NCI-H2196 (cell line): ENCODE measurements at regions not wholly inside any gene's neighbourhood (a gene's known extent, or its start where the extent isn't known, plus 50 kb on each side); places are given as distances from the start of the nearest gene placed in this dataset.

Experiments used
- DNase-seq: peaks from one replicate; lab custom pipeline; 2025; ENCODE audit not compliant: unreplicated experiment; lab: John Stamatoyannopoulos, UW

DNA sequence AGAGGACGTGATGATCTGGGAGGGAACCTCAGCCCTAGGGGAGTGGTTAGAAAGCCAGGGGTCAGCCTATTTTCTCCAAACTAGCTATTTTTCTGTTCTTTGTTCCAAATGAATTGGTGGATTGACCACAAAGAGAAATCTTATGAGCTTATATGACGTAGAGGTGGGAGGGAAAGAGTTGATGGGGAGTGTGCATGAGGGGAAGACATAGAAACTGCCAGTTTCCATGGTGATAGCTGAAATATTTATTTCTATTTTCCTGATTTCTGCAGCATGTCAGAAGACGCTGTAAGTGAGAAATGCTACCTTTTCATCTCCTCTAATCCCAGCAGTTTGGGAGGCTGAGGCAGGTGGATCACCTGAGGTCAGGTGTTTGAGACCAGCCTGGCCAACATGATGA lies 51.4 kb upstream of the CISTR start:
- no peak for DNase-seq

DNA sequence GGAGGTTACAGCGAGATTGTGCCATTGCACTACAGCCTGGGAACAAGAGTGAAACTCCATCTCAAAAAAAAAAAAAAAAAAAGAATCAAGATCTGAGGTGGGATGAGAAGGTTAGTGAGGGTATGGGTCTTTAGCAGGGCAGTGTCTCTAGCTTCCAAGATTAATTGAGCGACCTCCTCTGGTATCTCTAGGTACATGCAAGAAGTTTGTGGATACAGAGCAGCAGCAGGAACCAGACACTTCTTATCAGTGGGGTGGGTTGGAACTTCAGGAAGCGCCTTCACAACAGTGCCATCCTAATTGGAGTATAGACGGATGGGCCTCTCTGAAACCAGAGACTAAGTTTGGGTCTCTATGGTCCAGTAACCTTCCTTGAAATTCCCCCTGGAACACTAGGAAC lies 51.9 kb upstream of the CISTR start:
- DNase-seq, result no peak

GRCh38 chr12:53804429-53804828 lies 52.6 kb upstream of the CISTR start:
- no peak for DNase-seq

- DNase-seq, result no peak
Measured at GRCh38 chr12:53805067-53805466, 53.3 kb upstream of the CISTR start.

DNA sequence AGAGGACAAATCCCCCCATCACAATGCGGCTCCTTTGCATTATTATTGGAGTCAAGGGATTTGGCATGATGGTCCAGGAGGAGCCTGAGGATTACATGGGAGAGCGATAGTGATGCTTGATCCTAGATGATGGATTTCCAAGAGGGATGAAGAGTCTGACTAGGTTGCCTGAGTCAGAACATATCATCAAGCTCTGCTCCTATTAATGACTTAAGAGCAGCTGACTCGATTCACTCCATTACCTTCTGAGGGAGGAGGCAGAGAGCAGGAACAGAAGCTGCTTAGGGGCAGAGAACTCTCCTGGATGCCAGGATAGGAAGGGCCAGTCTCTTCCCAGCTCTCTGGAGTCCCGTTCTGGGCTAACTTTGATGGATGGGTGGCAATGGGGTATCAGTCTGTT lies 54.0 kb upstream of the CISTR start:
- no peak for DNase-seq

- DNase-seq, result no peak
Measured at GRCh38 chr12:53806721-53807120, 54.9 kb upstream of the CISTR start.

DNA sequence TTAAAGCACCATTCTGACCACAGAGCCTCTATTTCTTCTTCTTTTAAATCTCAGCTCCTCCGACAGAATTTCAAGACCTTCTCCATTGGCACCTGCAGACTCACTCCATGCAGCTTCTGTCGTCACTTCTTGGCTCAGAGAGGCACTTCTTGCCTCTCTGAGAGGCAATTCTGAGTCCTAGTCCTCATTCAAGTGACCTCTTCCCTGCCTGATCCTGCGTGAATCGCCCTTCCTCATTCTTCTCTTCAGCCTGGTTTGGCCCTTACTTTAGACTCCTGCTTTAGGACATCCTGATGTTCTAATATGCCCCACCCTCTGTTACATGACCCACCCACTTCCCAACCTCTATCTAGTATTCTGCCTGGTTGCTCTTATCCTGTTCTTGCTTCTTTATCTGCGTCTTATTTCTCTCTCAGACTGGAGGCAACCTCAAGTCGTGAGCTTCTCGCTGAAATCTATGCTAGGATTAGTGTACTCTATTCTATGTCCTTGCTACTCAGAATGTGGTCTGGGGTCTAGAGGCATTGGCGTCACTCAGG lies 55.6 kb upstream of the CISTR start:
- no peak for DNase-seq

- DNase-seq, result no peak
Measured at GRCh38 chr12:53808023-53808705, 56.4 kb upstream of the CISTR start.

- no peak for DNase-seq
Measured at GRCh38 chr12:53809005-53809404, 57.2 kb upstream of the CISTR start.

DNA sequence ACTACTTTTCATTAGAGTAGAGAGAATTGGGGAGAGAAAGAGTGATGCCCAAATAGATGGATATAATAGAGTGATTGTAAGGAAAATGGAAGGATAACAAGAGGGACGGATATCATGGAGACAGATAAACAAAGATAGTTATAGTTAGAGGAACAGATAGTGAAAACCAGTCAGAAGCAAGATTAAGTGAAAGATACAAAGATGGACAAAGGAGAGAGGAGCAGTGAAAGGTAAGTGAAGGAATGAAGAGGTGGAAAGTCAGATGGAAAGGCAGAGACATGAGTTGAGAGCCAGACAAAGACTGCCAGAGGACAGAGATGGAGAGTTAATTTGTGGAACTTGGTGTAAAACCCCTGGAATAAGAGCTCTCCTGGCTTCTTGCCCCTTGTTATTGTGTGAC lies 59.2 kb upstream of the CISTR start:
- DNase-seq, result no peak

DNA sequence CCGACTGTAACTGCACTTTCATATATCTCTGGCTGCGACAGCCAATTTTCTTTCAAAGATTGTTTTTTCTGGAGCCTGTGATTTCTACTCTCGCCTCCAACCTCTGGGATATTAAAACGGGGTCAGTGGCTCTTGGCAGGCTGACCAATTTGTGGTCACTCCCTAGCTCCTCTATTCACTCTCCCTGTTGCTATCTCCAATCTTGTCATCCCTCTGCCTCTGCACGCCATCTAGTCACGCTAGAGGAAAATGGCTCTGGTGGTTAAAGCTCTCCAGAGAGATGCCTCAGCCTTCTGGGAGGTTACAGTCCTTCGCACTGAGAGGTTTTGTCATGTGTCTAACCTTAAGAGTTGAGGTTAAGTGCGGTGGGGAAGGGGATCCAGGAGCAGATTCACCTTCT lies 59.8 kb upstream of the CISTR start:
- DNase-seq, result no peak

- DNase-seq, result no peak
Measured at GRCh38 chr12:53816360-53817020, 64.7 kb upstream of the CISTR start.

DNA sequence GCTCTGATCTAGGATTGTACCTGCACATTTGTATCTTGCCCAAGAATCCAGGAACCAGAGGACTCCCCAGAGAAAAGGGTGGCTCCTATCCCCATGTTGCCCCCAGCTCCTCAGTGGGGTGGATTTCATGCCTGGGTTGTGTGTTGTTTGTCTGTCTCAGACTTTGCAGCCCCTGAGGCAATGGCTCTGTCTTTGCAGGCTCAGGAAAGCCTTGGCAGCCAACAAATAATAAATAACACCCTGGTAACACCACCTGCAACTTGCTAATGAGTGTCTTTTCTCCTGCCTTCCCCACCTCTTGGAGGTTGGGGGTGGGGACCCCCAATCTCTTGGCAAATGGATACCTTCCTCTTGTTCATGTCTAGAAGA lies 65.2 kb upstream of the CISTR start:
- no peak for DNase-seq

DNA sequence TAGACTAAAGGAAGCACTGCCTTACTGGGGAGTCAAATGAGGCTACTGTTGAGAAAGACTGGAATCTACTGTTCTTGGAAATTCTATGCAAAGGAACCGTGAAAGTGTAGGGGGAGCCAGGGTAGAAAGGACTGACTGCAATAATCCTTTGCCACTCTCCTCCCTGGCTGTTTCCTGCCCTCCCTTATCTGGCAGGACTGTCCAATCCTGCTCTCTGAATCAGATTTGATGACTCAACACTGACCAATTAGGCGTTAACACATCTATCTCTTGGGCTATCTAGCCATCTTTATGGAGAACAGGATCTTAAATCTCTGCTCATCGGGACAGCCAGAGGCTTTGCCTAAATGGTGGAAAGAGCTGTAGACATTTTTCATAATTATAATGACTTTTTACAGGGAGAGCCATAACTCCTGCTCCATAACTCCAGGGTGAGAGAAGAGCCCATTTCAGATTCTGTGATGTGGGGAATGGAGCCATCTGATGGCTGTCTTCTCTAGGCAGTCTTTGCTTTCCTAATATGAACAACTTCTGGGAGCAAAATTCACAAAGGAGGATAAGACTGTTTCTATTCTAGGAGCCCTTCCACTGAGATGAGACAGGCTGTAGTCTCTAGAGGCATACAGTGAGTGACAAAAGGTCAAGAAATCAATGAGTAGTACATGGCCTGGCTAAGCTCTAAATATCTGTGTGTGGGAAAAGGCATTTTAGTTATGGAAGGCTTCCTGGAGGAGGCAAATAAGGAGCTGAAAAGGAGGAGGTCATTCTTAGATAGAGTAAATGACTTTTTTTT lies 68.9 kb upstream of the CISTR start:
- no peak for DNase-seq

- DNase-seq, result no peak
Measured at GRCh38 chr12:53824001-53824712, 72.4 kb upstream of the CISTR start.

DNA sequence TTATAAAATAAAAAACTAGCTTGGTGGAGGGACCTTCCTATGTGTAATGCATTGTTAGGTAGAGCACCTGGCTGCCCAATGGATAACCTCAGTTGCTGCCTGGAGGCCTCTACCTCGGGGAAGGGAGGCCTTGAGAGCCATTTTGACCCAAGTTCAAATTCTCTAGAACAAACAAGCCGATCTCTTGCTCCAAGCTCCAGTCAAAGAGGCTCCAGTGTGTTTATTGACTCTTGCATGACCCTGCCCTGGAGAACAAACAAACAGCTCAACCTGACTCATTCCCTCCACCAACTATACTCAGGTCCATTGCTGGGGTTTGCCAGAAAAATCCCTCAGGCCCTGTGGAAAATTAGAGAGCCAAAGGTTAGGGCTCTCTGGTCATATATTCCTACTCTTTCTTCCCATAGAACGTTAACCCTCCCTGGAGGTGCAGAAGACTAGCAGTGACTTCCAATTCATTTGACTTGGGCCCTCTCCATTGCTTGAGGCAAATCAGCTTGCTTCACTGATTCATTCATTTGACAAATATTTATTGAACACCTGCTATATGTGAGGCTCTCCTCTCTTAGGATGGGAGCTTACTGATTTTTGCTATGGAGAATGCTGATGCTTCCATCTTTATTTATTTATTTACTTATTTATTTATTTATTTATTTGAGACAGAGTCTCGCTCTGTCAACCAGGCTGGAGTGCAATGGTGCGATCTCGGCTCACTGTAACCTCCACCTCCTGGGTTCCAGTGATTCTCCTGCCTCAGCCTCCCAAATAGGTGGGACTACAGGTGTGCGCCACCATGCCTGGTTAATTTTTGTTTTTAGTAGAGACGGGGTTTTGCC lies 73.7 kb upstream of the CISTR start:
- peak; percentile 3 for DNase-seq

- no peak for DNase-seq
Measured at GRCh38 chr12:53827306-53827705, 75.5 kb upstream of the CISTR start.

- no peak for DNase-seq
Measured at GRCh38 chr12:53828598-53828997, 76.8 kb upstream of the CISTR start.

GRCh38 chr12:53829130-53829819 lies 77.5 kb upstream of the CISTR start:
- DNase-seq, result no peak

DNA sequence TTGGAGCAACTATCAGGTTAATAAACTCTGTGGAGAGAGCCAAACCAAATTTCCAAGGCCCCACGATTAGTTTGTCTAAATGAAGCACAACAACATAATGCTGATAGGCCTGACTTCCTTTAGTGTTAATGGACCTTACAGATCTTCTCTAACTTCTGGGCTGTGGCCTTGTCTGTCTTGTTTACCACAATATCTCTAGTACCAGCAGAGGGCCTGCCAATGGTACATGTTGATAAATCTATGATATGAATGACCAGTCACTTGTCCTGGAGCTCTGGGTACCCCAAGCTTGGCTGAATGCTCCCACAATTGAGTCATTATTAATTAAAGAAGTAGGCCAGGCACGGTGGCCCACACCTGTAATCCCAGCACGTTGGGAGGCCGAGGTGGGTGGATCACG lies 78.9 kb upstream of the CISTR start:
- no peak for DNase-seq
